ENCODE measurements at regions not wholly inside any gene's neighbourhood (a gene's known extent, or its start where the extent isn't known, plus 50 kb on each side); places are given as distances from the start of the nearest gene placed in this dataset.

GRCh38 chr3:132847849-132848625 is 125.8 kb upstream of the NPHP3 start:
- no peak for TF ChIP-seq CTCF (IDR thresholded peaks at IDR 0.05; ENCODE audit: insufficient read depth, low read length, severe bottlenecking)
- FAIRE-seq (no peak), DNase-seq (ENCODE audit: low read depth) (no peak)
- Histone ChIP-seq H3K4me3 (ENCODE audit: low read depth, low read length) (no peak overlapping the region), H3K36me3 (ENCODE audit: control insufficient read depth, insufficient read depth, low read length) (no peaks in the 10 kb centered on the region), H3K27me3 (ENCODE audit: control insufficient read depth, insufficient read depth, low read length) (no peaks in the 10 kb centered on the region)

- TF ChIP-seq CTCF (IDR thresholded peaks at IDR 0.05; ENCODE audit: insufficient read depth, low read length, severe bottlenecking) = no peak
- DNase-seq (ENCODE audit: low read depth) (no peak), FAIRE-seq (no peak)
- Histone ChIP-seq H3K36me3 (ENCODE audit: control insufficient read depth, insufficient read depth, low read length) (no peaks in the 10 kb centered on the region), H3K4me3 (ENCODE audit: low read depth, low read length) (no peak overlapping the region), H3K27me3 (ENCODE audit: control insufficient read depth, insufficient read depth, low read length) (no peaks in the 10 kb centered on the region)
Measured at GRCh38 chr3:132843851-132844553, 121.8 kb upstream of the NPHP3 start.

- H3K27me3 ChIP-seq (ENCODE audit: control insufficient read depth, insufficient read depth, low read length) = no peaks in the 10 kb centered on the region
- no peak overlapping the region for H3K4me3 ChIP-seq (ENCODE audit: low read depth, low read length)
- TF ChIP-seq CTCF (IDR thresholded peaks at IDR 0.05; ENCODE audit: insufficient read depth, low read length, severe bottlenecking) = no peak
- DNase-seq (ENCODE audit: low read depth) (no peak), FAIRE-seq (no peak)
- no peaks in the 10 kb centered on the region for H3K36me3 ChIP-seq (ENCODE audit: control insufficient read depth, insufficient read depth, low read length)
Measured at GRCh38 chr3:132843349-132843748, 121.1 kb upstream of the NPHP3 start.

- TF ChIP-seq CTCF (IDR thresholded peaks at IDR 0.05; ENCODE audit: insufficient read depth, low read length, severe bottlenecking) = no peak
- DNase-seq (ENCODE audit: low read depth) (no peak), FAIRE-seq (no peak)
- Histone ChIP-seq H3K4me3 (ENCODE audit: low read depth, low read length) (no peak overlapping the region), H3K36me3 (ENCODE audit: control insufficient read depth, insufficient read depth, low read length) (no peaks in the 10 kb centered on the region), H3K27me3 (ENCODE audit: control insufficient read depth, insufficient read depth, low read length) (no peaks in the 10 kb centered on the region)
Measured at GRCh38 chr3:132841621-132842020, 119.4 kb upstream of the NPHP3 start.

- no peaks in the 10 kb centered on the region for H3K36me3 ChIP-seq (ENCODE audit: control insufficient read depth, insufficient read depth, low read length)
- TF ChIP-seq CTCF (IDR thresholded peaks at IDR 0.05; ENCODE audit: insufficient read depth, low read length, severe bottlenecking) = no peak
- DNase-seq (ENCODE audit: low read depth) = no peak
- H3K4me3 ChIP-seq (ENCODE audit: low read depth, low read length) = no peak overlapping the region
- FAIRE-seq = no peak
- H3K27me3 ChIP-seq (ENCODE audit: control insufficient read depth, insufficient read depth, low read length) = no peaks in the 10 kb centered on the region
Measured at GRCh38 chr3:132840201-132840700, 118.0 kb upstream of the NPHP3 start.

All from bronchial epithelial cell (primary cell).